ENCODE measurements at regions not wholly inside any gene's neighbourhood (a gene's known extent, or its start where the extent isn't known, plus 50 kb on each side); places are given as distances from the start of the nearest gene placed in this dataset.

DNA sequence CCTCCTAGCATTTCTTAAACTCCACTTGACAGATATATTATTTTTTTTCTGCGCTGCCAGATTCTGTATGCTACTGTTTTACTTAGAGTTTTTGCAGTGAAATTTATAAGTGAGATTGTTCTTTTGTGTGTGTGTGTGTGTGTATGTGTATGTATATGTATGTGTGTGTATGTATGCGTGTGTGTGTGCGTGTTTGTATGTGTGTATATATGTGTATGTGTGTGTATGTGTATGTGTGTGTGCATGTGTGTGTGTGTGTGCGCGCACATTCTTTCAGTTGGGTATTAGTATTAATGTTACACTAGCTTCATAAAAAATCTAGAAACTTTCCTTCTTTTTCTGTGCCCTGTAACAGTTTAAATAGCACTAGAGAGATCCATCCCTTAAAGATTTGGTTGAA is 152.6 kb upstream of the CSF3R start:
- TF ChIP-seq, protein P1, sequence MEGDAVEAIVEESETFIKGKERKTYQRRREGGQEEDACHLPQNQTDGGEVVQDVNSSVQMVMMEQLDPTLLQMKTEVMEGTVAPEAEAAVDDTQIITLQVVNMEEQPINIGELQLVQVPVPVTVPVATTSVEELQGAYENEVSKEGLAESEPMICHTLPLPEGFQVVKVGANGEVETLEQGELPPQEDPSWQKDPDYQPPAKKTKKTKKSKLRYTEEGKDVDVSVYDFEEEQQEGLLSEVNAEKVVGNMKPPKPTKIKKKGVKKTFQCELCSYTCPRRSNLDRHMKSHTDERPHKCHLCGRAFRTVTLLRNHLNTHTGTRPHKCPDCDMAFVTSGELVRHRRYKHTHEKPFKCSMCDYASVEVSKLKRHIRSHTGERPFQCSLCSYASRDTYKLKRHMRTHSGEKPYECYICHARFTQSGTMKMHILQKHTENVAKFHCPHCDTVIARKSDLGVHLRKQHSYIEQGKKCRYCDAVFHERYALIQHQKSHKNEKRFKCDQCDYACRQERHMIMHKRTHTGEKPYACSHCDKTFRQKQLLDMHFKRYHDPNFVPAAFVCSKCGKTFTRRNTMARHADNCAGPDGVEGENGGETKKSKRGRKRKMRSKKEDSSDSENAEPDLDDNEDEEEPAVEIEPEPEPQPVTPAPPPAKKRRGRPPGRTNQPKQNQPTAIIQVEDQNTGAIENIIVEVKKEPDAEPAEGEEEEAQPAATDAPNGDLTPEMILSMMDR (IDR thresholded peaks at IDR 0.05): no peak
- TF ChIP-seq EZH2 (IDR thresholded peaks at IDR 0.05; ENCODE audit: borderline replicate concordance, insufficient read depth, low read depth, low read length, poor library complexity, severe bottlenecking): no peak

All from B cell (primary cell).